C4-2B (cell line): ENCODE measurements at regions not wholly inside any gene's neighbourhood (a gene's known extent, or its start where the extent isn't known, plus 50 kb on each side); places are given as distances from the start of the nearest gene placed in this dataset.

ENCODE experiments used
- ZFX ChIP-seq: fragments of 450-650 bp; IDR thresholded peaks from 2 replicates; pipeline ENCODE4 v1.6.1; 2017
- TF ChIP-seq, protein P1 (sequence below): fragments of 450-650 bp; conservative IDR thresholded peaks from 2 replicates; pipeline ENCODE4 v1.5.1; 2017; ENCODE audit warnings: mild to moderate bottlenecking

DNA sequence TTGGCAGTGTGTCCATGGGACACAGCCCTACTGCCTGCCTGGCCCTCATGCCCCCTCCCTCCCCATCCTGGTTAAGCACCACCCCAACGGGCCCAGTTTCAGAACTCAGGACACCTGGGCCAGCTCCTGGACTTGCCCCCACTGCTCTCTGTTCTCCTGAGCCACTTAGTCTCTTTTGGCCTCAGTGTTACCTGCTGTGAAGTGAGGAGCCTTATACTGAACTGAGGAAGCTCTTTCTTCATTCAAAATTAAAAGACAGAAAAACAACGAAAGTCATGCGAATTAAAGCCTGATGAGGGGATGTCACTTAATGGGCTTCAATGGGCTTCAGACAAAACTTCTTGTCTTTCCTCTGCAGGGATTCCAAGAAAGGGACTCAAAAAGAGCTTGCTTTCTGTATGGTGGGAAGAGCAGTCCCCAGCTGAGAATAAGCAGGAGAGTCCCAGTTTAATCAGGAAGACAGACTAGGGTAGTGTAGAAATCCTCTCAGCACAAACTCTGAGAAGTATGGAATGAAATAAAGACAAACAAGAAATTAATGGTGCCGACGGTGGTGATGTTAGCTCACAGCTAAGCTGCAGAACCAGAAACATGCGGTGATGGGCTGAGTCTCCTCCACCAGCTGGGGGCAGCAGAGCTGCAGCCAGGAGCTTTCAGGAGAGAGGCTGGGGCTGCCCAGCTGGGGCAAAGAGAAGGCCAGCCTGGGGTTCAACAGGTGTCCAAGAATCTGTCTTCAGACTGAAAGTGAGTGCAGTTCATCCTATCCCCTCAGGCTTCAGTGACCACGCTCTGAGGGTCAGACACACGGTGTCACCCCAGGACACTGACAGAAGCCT is 101.0 kb downstream of the GGTLC2 start:
- TF ChIP-seq, protein P1, sequence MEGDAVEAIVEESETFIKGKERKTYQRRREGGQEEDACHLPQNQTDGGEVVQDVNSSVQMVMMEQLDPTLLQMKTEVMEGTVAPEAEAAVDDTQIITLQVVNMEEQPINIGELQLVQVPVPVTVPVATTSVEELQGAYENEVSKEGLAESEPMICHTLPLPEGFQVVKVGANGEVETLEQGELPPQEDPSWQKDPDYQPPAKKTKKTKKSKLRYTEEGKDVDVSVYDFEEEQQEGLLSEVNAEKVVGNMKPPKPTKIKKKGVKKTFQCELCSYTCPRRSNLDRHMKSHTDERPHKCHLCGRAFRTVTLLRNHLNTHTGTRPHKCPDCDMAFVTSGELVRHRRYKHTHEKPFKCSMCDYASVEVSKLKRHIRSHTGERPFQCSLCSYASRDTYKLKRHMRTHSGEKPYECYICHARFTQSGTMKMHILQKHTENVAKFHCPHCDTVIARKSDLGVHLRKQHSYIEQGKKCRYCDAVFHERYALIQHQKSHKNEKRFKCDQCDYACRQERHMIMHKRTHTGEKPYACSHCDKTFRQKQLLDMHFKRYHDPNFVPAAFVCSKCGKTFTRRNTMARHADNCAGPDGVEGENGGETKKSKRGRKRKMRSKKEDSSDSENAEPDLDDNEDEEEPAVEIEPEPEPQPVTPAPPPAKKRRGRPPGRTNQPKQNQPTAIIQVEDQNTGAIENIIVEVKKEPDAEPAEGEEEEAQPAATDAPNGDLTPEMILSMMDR, result peak; percentile 93
- no peak for TF ChIP-seq ZFX
